HG02588 (cell line): ENCODE measurements at regions not wholly inside any gene's neighbourhood (a gene's known extent, or its start where the extent isn't known, plus 50 kb on each side); places are given as distances from the start of the nearest gene placed in this dataset.
"Not testable (repeated sequence)": the region's sequence is repeated elsewhere in the genome, so short reads cannot be mapped to it uniquely, and the experiment has no call there.

Source experiments
- ATAC-seq: cut with Tn5 transposase; IDR thresholded peaks from one replicate; pipeline ENCODE4 v1.9.1; 2021; ENCODE audit warnings: mild to moderate bottlenecking, moderate library complexity; ENCODE audit not compliant: unreplicated experiment

DNA sequence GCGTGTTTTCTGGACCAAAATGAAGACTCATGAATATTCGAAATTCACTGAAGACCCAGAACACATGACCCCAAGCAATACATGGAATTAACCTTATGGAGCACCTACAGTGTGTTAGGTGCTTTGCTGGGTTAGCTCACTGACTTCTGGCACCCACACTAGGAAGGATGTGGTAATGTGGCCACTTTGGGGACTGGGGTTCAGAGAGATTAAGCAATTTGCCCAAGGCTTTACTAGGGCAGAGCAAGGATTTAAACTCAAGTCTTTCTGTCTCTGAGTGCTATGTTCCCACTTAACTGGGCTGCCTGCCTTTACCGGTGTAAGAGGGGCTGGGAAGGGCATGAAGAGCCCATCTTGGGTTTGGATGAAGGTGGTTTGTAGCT is 162.0 kb upstream of the ATP6AP2 start:
- ATAC-seq: no peak

DNA sequence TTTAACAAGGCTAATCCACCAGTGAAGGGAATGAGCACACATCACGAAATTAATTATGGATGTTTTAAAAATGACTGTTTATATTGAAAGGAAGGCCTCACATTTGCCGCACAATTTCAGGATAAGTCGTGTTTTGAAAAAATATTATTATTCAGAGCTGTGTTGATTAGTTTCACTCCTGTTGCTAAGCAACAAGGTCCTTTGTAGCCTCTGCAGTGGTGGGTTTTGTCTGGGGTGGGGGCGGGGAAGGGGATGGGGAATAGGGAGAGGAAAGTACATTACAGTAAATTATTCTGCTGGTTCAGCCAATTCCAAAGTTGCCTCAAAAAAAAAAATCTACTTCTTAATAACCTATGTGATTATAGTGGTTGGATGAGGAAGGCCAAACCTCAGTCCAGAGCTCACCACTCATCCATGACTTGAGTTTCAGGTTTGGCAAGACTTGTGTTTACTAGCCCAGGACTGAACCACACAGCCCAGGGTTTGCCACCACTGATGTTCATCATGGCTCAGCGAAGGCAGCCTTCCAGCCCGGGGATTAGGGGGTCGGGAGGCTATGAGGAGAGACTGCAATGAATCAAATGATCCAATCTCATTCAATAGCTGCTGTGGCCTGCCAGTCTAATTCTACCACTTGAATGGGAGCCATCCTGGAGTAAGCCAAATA is 162.5 kb upstream of the ATP6AP2 start:
- no peak for ATAC-seq

DNA sequence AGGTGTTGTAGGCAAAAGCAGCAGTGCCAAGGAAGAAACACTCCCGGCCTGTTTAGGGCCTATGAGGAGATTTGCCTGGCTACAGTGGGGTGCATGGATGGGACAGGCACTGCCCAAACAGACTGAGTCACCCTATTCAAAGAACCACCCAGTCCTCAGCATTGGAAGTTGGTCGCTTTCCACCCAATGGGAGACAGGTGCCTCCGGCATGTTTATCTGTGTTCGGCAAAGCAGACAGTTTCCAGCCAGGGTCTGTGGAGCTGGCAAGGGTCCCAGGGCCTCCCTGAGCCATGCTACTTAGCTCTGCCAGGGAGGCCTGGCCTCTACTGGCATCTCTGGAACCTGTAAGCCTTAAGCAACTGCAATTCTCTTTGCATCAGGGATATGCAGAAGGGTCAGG is 165.1 kb upstream of the ATP6AP2 start:
- no peak for ATAC-seq

DNA sequence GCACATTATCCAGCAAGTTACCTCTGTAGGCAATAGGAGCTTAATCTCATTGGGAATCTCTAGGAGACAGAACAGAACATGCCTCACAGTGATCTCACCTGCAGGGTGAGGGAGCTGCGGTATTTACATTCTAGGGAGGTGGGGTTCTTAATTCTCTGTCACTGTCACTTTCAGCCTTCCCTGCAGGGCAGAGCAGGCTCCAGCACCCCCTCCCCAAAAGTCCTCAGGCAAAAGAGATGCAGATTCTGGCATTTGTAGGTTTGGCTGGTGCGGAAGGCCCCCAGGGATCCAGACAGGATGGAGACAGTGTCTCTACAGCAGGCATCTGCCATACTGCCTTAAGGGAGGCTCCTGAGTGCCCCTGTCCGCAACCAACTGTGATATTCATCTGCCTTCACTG is 166.4 kb upstream of the ATP6AP2 start:
- ATAC-seq: no peak

DNA sequence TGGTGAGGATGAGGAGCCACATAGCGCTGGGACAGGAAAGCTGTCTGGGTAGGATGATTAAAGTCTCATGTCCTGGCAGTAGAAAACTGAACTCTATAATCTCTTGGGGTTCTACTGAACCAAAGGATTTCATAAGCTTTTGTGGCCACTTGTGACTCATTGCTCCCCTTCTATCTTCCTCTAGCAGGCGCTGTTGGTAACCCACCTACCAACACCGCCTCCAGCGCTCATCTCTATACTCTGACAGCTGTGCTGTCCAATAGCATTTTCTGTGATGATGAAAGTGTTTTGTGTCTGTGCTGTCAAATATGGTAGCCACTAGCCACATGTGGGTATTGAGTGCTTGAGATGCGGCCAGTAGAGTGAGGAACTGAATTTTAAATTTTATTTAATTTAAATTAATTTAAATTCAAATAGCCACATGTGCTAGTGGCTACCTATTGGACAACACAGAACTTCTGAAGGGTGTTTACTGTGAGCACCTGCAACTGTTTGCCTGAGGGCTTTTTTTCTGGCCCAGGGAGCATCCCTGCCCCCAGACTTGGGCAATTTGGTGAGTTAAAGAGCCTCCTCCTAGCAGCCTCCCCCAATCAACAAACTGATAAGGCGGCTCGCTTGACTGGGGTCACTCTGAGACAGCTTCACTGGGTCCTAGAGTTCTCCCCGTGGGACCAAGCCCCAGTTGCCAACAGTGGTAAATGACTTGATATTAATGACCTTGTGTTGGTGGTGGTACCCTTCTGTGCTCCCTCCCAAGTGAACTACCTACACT is 169.2 kb upstream of the ATP6AP2 start:
- ATAC-seq: no peak

DNA sequence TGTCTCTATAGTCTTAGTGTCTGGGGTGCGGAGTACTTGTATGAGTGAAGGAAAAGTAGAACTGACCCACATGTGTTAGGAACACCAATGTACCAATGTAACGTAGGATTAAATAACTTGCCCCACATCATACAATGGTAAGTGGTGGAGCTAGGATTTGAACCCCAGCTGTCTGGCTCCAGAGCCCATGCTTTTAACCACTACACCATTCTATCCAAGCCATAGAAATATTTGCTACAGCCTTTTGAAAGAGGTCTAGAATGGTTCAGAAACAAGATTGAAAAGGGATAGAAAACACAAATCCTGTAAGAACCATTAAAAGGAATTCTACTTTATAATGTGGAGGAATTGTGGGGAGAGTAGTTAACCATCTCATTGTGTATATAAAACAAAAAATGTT is 169.9 kb upstream of the ATP6AP2 start:
- ATAC-seq: no peak

DNA sequence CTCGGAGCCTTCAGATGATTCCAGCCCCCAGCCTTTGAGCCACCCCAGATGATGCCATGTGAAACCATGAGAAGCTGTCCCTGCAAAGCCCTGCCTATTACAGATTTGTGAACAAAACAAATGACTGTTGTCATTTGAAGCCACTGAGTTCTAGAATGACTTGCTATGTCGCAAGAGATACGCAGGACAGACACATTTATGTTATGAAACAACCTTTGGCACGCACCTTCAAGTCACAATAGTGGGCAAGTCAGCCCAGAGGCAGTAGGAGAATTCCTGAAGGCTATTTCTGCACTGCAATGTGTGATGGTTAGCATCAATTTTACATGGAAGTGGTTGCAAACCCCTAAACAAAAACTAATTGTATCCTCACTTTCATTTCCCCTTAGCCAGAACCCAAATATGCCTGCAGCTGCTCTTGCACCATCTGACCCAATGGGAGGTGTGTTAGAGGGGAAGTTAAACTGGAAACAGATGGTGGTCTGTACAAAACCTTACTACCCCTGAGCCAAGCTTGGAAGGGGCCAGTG is 174.4 kb upstream of the ATP6AP2 start:
- ATAC-seq: no peak

DNA sequence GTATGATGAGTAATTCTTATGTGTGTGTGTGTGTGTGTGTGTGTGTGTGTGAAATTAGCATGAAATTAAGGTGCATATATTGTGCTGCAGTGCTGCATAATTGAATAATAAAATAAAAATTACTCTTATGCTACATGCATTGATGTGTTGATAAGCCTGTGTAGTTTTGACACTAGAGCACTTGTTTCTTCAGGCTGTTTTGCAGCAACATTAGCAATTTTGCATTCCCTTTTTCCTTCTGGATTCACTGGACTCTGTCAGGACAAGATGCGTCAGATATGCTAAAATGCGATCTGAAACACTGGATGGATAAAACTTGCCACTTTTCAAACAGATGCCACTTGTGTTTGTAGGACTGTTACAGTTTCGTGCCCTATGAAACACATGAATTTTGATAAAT is 175.4 kb upstream of the ATP6AP2 start:
- ATAC-seq: no peak

DNA sequence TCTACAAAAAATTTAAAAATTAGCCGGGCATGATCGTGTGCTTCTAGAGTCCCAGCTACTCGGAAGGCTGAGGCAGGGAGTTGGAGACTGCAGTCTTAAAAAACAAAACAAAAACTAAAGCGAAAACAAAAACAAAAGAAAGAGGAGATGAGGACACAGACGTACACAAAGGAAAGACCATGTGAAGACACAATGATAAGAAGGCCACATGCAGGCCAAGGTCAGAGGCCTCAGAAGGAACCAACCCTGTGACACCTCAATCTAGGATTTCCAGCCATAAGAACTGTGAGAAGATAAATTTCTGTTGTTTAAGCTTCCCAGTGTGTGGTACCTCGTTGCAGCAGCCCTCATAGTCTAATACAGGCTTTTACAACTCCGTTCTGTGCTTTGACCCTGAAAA is 177.0 kb upstream of the ATP6AP2 start:
- ATAC-seq: no peak

DNA sequence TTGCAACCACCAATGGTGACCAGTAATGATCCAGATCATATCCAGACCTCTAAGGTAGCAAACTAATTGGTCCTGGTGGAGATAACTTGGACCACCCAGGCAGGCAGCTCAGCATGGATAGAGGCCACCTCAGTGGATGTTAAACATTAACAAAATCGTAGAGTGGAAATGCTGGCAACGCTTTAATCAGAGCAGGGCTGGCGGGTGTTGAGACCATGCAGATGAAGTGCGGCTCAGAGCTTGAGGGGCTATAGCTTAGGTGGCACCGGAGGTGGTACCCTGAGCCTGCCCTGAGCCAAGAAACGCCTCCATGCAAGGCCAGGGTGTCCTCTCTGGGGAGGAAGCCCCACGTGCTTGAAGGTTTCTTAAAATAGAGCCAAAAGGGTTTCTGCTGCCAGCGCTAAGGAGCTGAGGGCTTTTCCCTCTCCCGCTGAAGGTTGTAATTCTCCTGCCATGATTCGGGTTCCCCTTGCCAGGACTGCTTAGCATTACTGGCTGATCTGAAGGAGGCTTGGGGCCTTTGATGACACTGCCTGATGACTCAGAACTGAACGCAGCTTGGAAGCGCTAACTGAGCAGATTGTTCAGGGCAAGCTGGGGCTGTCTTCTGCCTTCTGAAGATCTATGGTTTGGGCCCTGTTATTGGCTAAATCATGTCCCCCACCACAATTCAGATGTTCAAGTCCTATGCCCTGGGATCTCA is 177.8 kb upstream of the ATP6AP2 start:
- no peak for ATAC-seq

DNA sequence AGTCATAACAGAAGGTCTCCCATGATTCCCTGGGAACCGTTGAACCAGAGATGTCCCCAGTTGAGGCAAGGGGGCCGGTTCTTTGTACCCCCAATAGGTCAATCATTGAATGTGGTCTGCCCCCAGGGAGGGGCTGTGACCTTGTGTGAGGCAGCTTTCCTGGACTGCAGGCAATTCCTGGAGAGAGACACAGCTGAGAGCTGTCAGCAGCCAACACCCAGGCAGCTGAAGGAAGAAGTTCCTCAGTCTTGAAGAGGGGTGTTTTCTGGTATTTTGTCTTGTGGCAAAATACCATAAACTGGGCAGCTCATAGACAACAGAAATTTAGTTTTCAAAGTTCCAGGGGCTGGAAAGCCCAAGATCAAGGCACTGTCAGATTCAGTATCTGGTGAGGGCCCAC is 185.7 kb upstream of the ATP6AP2 start:
- ATAC-seq: no peak

DNA sequence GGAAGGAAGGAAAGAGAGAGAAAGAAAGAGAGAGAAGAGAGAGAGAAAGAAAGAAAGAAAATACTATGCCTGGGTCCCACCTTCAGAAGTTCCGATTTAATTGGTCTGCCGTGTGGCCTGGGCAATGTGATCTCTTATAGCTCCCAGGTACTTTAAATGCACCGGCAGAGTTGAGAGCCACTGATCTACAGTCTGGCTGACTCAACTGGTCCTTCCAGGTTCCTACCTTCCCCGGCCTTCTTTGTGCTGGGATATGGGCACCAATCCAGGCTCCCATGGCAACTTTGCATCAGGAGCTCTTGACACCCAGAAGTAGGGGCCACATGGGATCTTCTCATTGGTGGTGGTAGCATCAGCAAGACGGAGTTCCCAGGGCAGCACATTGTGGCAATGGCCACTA is 186.5 kb upstream of the ATP6AP2 start:
- no peak for ATAC-seq

DNA sequence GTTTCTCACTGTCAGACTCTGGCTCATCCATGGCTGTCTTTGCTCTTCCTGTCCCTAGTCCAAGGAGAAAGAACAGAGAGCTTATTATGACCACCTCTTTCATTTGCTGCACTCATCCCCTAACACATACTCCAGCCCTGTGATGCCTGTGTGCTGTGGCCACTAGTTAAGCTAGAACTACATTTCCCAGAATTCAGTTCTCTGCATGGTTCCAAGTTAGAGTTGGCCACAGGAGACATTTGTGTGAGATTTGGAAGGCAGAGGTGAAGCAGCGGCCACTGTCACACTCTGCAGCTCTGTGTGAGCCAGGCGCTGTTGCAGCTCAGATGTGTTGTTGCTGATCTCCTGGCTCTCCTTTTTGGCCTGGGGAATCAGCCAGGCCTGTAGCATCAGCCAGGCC is 188.2 kb upstream of the ATP6AP2 start:
- no peak for ATAC-seq

DNA sequence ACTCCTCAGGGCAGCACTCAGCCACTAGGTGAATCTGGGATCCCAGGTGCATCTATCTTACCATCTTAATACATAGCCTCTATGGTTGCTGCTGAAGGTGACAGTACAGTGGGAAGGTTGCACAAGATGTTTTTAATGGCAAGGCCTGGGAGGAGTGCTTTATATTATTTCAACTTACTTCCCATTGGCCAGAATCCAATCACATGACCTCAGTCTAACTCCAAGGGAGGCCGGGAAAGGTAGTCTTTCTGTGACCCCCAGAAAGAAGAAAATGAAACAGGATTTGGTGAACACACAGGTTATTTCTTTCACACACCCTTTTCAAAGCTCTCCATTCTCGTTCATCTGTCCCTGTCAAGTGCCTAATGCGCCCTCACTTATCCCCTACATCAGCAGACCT is 189.1 kb upstream of the ATP6AP2 start:
- no peak for ATAC-seq

DNA sequence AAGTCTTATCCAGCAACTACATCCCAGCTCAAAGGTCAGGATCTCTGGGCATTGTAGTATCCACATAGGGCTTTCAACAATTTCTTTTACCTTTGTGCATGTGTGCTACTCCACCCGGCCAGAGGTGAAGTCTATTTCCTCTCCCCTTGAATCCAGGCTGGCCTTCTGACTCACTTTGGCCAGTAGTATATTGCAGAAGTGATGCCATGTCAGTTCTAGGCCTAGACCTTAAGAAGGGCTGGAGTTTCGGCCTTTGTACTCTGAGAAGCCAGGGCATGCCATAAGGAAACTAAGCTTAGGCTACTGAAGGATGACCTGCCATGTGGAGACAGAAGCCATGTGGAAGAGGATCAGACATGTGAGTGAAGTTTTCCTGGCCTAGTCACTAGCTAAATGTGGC is 191.2 kb upstream of the ATP6AP2 start:
- no peak for ATAC-seq

DNA sequence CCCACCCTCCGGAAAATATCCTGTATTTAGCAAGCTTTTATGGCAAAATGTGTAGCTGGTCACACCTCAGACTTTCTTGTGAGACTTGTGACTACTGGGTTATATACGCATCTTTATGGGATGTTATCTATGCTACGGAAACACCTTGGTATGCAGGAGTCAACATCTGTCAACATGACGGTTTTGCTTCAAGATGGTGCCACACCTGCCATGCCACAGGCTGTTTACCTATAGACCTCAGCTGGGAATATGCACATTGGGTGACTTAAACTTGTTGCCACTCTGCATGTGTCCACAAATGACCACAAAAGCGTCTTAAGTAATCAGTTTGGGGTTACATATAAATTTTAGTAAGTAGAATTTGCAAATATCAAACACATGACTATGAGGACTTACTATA is 192.3 kb upstream of the ATP6AP2 start:
- ATAC-seq: no peak

DNA sequence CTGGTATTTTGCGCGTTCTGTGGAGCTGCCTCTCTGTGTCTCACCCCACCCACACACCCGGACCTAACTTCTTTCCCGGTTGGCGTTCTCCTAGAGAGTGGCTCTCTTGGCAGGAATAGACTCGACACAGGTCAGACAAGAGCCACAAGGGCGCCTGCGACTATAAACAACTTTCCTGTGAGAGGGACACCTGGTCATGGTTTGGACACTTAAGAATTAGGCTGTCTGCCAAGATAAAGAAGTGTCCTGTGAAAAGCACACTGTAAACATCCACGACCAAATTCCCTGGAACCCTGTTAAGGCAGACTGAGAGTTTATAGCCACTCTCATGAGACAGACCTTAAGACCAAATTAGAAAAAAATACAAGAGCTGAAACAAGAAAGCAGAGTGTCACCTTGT is 192.9 kb upstream of the ATP6AP2 start:
- ATAC-seq: not testable (repeated sequence)

DNA sequence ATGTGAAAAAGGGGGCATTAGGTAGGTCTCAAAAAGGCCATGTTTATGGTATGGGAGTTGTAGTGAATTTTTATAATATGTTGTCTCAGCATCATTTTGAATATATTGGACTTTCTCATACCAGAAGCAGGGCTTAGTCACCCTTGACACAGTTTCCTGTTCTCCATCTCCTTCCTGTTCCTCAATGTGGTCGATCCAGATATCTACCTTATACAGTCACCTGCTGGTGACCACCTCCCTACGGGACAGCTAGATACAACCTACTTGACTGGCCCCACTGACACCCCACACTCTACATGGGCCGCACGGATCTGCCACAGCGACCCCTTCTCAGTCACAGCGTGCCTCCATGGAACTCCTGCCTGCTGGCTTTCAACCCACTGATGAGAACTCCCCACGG is 193.5 kb upstream of the ATP6AP2 start:
- not testable (repeated sequence) for ATAC-seq

DNA sequence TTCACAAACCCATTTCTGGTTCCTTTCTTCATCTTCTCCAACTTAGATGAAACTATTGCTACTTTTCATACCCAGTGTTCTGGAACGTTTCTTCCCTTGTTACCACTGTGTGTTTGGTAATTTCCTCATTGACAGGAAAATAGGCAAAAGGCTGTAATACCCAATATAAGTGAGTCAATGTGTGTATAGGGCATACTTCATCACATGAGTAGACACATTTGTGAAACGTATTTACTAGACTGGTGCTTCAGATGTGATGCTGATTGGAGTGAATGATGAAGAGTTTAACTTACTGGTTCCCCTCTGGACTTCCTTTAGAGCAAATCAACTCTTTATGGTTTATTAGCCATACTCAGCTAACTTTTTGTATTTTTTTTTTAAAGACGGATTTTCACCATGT is 195.1 kb upstream of the ATP6AP2 start:
- ATAC-seq: no peak

DNA sequence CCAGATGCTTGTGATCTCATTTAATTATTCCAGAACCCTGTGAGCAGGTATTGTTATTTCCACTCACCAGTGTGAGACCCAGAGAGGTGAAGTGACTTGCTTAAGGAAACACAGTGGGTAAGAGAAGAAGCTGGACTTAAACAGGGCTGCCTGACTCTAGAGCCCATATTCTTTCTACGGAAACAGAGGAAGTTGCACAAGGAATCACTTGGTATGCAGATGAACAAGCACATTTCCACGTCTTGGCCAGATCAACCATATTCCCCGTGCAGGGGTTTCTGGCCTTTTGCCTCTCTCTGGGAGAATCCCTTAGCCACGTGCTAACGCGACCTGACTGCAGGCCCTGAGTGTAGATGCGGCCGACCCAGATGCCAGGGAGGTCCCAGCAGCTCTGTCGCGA is 195.5 kb upstream of the ATP6AP2 start:
- ATAC-seq: no peak

DNA sequence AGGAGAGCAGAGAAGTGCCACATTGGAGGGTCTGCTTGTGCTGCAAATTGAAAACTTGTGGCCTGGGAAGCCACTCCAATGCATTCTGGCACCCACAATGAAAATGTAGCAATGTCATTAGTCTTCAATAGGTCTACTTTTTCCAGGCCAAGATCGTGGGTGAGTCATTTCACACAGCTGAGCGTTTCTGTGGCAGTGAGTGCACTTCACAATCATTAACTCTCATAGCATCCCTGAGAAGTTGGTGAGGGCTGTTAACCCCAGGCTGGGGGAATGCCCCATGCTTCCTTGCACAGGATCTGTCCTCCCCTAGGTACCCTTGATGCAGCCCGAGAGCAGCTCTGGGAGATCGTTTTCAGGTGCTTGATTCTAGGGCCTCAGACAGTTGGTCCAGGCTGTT is 196.8 kb upstream of the ATP6AP2 start:
- ATAC-seq: no peak

DNA sequence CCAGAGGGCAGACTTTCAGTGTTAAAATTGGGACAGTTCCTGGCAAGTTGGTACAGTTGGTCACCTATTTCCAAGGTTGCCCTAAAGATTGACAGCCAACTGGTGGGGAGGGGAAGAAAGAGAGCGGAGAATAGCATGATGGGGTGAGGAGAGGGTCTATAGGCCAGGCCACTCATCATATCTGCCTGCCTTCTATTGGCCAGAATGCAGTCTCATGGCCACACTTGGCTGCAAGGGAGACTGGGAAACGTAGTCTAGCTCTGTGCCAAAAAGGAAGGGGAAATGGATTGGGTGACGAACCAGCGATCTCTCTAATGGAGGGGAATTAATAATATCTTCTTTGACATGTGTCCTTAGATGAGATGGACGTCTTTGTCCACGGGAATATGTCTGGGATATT is 197.4 kb upstream of the ATP6AP2 start:
- ATAC-seq: no peak
